Lung microvascular endothelial cell (primary cell): ENCODE measurements at regions not wholly inside any gene's neighbourhood (a gene's known extent, or its start where the extent isn't known, plus 50 kb on each side); places are given as distances from the start of the nearest gene placed in this dataset.

ENCODE experiments used
- DNase-seq, 2 donors: peaks; one replicate each; pipeline versions ENCODE4 v3.0.0 to v3.0.0-alpha.2; 2010; ENCODE audit warnings: low read depth in 2 of 2

DNA sequence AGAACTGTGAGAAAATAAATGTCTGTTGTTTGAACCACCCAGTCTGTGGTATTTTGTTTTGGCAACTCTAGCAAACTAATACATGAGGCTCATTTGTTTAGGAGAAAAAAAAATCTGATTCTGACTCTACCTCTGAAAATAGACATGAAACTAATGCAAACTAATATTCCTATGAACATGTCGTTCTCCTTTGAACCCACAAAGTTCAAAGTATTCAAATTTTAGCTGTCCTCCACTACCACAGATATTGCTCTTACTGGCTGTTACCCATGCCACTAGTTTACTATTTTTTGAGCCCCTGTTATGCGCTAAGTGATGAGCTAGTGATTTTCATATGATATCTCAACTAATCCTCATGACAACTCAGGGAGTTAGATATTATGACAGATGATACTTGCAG is 58.8 kb upstream of the ZNF804B start:
- DNase-seq = no peak

GRCh38 chr7:88694207-88694606 is 65.3 kb upstream of the ZNF804B start:
- DNase-seq = no peak

DNA sequence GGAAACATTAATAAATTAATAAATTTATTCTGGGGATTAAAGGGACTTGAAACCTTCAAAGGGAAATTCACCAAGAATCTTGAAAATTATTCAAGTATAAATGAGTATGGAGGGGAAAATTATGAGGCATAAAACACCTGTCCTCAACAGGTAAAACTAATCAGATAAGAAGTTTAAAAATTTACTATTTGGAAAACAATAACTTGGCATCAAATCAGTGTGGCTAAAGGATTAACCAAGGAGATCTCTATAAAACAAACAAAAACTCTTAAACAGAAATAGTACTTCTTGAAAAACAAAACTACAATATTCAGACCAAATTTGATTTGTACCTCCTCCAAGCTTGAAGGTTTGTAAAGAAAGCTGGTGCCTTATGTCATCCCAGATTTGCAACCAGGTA is 66.4 kb upstream of the ZNF804B start:
- no peak for DNase-seq

GRCh38 chr7:88692493-88692892 is 67.0 kb upstream of the ZNF804B start:
- DNase-seq = peak in 1 of 2 donors; percentile 3

- DNase-seq = no peak
Measured at GRCh38 chr7:88689821-88690220, 69.7 kb upstream of the ZNF804B start.

DNA sequence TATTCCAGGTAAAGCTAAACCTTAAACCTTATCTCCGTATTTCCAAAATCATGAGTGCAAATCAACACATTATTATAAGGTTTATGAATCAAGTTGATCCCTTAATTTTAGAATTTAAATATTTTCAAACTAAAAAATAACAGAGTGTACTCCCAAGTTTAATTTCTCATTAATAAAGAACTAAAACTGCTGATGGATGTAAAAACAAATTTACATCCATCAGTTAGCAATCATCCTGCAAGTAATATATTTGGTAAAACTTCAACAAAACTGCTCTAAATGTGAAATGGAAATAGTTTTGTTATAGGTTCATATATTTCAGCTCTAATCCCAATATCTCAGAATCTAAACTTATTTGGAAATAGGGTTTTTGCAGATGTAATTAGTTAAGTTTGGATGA is 71.3 kb upstream of the ZNF804B start:
- DNase-seq = no peak

- DNase-seq = no peak
Measured at GRCh38 chr7:88686468-88687229, 72.9 kb upstream of the ZNF804B start.

- DNase-seq = no peak
Measured at GRCh38 chr7:88681682-88682081, 77.8 kb upstream of the ZNF804B start.

DNA sequence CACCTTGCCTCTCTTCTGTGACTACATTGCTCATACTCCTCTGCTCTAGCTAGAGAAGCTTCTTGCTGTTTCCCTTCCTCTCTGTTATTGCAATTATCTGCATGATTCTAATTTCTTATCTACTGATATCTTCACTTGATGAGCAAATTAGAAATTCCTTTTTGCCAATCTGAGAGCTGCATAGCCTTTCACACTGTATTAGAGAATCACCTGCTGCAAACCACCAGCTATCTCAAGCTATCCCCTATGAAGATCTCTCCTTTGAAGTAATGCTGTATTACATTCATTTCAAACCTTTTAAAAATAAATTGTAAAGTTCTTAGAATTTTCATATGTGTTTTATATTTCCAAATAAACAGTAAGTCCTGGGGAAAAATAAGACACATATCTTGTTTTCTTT is 89.0 kb upstream of the ZNF804B start:
- no peak for DNase-seq

DNA sequence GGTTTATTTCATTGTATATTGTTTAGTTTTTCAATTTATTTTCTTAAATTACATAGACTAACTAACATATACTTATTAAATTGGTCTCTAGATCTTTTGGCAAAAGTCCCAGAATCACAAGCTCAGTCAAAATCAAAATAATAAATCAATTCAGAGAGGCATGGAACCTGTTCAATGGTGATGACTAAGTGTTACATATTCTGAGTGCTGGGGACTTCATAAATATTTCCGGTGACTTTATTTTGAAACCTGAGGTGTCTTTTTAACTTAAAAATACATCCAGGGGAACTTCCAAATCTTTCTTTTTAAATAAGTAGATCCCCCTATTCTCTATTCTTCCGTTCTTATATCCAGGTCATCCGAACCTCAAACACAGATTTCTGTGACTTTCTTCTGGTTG is 89.6 kb upstream of the ZNF804B start:
- DNase-seq = peak; percentile 18 to 24

- DNase-seq = no peak
Measured at GRCh38 chr7:88668591-88668990, 90.9 kb upstream of the ZNF804B start.

DNA sequence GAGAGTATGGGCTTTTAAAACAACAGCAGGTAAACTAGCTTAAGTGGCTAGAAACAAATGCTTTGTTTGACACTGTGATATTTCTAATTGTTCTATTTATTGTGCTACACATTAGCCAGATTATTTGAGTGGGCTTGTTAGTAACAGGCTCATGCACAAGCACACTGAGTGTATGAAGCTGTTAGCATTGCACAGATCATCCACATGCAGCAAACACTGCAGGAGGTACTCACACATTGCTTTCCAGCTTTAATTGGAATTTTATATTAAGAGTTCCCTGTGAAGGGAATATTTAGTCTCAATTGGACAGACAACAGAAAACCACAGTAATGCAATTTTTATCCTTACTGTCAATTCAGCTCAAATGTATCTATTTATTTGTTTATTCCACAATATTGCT is 92.9 kb upstream of the ZNF804B start:
- no peak for DNase-seq

- DNase-seq = no peak
Measured at GRCh38 chr7:88665892-88666514, 93.5 kb upstream of the ZNF804B start.

DNA sequence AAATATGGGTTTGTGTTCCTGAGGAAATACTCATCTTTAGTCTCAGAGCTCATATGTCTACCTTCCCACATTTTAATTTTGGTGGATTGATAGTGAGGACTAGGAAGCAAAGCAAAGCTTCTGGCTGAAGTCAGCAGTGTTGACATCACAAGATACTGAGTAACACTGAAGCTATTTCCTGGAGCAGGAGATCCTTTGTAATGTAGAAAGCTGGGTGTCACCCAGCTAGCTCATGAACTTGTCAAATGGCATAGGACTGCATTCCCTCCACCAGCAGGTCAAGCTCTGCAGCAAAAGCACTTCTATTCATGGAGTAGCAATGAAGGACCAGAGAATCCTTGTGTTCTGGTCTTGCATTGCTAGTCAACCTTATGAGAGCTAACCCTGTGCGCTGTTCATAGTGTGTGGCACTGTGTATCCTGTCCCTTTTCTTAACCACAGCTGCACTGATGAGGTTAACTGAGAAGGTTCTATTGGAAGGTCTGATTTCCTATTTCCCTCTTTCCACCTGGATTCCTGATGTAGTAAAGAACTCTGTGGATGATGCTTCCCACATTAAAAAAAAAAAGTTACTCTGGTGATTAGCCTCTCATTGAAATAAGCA is 94.8 kb upstream of the ZNF804B start:
- DNase-seq = peak; percentile 54 to 90

- DNase-seq = no peak
Measured at GRCh38 chr7:88661921-88662320, 97.6 kb upstream of the ZNF804B start.

DNA sequence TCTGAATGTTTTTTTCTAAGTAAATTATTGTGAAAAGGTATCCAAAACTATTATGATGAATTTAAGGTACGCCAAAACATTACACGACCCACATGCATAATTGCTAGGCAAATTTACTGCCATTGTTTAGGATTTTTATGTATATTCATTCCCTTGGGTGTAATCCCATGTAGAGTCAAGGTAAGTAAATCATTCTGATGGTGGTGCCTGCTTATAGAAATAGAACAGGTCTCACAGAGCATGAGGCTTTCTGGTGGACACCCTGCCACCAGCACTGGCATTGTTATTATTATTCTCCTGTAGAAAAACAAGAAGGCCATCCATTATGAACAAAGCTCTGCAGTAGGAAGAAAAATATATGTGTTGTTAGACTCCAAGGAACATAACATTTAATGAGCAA is 111.7 kb upstream of the ZNF804B start:
- no peak for DNase-seq

- no peak for DNase-seq
Measured at GRCh38 chr7:88638583-88638982, 120.9 kb upstream of the ZNF804B start.

- DNase-seq = no peak
Measured at GRCh38 chr7:88637795-88638194, 121.7 kb upstream of the ZNF804B start.

DNA sequence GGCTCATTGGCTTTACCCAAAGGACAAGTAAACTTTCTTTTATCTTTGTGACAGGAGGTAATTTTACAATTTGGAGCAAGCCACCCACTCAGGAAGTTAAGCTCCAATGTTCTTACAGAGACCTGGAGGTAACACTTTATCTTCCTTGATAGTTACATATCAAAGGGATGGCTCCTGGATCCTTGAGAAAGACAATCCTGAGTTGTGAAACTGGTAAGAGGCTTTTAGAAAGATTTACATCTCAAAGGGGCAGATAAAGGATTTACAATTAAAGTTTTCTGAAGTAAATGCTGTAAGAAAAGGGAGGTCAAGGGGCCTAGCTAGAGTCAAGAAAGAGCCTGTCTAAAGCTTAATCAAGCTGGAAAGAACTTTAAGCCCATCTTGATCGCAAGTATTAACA is 124.4 kb upstream of the ZNF804B start:
- no peak for DNase-seq

DNA sequence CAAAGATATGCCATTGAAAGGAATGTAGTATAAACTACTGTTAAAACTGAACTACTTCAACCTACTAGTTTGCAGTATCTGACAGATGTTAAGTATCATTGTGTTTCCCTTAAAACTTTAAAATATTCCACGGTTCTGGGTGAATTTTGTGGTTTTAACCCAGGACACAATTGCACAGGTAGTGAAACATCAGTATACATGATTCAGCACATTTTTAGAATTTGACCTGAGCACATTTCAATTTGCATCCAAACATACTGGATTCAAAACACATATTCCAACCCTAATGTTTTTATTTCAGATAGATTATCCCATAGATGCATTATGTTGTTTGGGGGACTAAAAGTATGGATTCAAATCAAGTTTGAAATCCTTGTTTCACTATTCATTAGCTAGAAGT is 129.9 kb upstream of the ZNF804B start:
- no peak for DNase-seq

DNA sequence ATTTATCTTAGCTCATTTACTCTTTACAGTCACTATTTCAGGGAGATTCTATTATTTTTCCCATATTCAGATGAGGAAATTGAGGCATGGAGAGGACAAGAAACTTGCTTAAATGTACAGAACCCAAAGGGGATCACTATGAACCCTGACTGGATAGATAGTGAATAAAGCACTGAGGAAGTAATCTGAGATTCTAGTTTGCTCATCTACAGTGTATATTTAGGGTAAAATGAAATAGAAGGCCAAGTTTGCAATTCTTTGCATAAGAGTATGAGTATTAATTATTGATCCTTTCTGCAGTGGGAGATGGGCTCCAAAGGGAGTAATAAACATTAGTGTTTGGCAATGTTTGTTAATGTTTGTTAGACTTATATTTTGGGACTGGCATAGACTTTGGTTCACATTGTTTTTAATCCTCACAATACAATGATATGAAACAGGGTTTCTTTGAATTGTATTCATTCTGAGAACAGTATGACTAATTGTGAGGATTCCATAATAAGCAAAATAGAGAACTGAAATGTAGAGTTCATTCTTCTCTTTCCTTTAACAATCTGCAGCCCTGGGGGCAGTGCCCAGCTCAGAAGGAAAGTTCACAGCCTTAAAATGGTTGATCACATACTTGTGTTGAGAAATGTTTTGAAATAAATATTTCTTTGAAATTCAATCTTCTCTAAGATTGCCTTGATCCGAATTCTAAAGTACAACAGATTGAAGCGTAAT is 131.0 kb upstream of the ZNF804B start:
- no peak for DNase-seq

- DNase-seq = no peak
Measured at GRCh38 chr7:88617185-88617584, 142.3 kb upstream of the ZNF804B start.
